ENCODE measurements at regions not wholly inside any gene's neighbourhood (a gene's known extent, or its start where the extent isn't known, plus 50 kb on each side); places are given as distances from the start of the nearest gene placed in this dataset.

DNA sequence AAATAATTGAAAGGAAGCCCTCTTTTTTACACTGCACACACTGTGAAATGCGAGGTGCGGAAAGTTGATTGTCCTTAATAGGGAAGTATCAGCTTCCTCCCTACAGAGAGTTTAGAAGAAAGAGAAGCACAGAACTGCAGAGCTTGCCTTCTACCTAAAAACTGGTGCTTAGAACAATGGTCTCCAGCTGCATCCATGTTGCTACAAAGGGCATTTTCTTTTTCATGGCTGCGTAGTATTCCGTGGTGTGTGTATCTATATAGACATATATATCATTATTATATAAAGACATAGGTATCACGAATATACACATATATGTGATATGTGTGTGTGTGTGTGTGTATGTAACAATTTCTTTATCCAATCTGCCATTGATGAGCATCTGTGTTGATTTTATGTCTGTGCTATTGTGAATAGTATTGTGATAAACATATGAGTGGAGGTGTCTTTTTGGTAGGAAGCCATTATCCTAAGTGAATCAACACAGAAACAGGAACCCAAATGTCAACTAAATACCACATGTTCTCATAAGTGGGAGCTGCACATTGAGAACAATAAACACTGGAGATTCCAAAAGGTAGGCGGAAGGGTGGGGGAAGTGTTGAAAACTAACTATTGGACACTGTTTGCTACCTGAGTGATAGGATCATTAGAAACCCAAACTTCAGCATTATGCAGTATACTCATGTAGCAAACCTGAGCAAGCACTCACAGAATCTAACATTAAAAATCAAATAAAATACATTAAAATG, 290.0 kb upstream of the RUNX1 start:
- Histone ChIP-seq H3K4me2 (ENCODE audit: low read depth, low read length, poor library complexity, severe bottlenecking) (no peak overlapping the region), H3K9me3 (ENCODE audit: insufficient read depth, low read depth, low read length) (no peaks in the 10 kb centered on the region), H3K27me3 (ENCODE audit: insufficient read depth, low read length, poor library complexity, severe bottlenecking) (no peaks in the 10 kb centered on the region), H3K4me1 (ENCODE audit: insufficient read depth, low read length, poor library complexity, severe bottlenecking) (no peaks in the 10 kb centered on the region), H3F3A (ENCODE audit: low read depth) (no peaks in the 10 kb centered on the region), H3K9ac (ENCODE audit: low read depth, low read length, poor library complexity, severe bottlenecking) (no peak overlapping the region), H4K20me1 (ENCODE audit: insufficient read depth, low read length, poor library complexity, severe bottlenecking) (no peaks in the 10 kb centered on the region), H2AFZ (ENCODE audit: low read length) (no peak overlapping the region), H3K36me3 (ENCODE audit: insufficient read depth, low read length) (no peaks in the 10 kb centered on the region), H3K79me2 (ENCODE audit: insufficient read depth, low read length) (no peaks in the 10 kb centered on the region), H3K4me3 (ENCODE audit: low read length, poor library complexity, severe bottlenecking) (no peak overlapping the region), H3K9me2 (replicated peaks; ENCODE audit: low read depth, low read length) (no peaks in the 10 kb centered on the region)
- TF ChIP-seq EZH2phosphoT487 (IDR thresholded peaks at IDR 0.05; ENCODE audit: borderline replicate concordance) (no peak), CTCF (conservative IDR thresholded peaks at IDR 0.05; ENCODE audit: low read length) (no peak)

GRCh38 chr21:35338281-35338680, 289.2 kb upstream of the RUNX1 start:
- Histone ChIP-seq H3K9me2 (replicated peaks; ENCODE audit: low read depth, low read length) (no peaks in the 10 kb centered on the region), H3K4me3 (ENCODE audit: low read length, poor library complexity, severe bottlenecking) (no peak overlapping the region), H3K4me1 (ENCODE audit: insufficient read depth, low read length, poor library complexity, severe bottlenecking) (no peaks in the 10 kb centered on the region), H4K20me1 (ENCODE audit: insufficient read depth, low read length, poor library complexity, severe bottlenecking) (no peaks in the 10 kb centered on the region), H3K27me3 (ENCODE audit: insufficient read depth, low read length, poor library complexity, severe bottlenecking) (no peaks in the 10 kb centered on the region), H2AFZ (ENCODE audit: low read length) (no peak overlapping the region), H3K79me2 (ENCODE audit: insufficient read depth, low read length) (no peaks in the 10 kb centered on the region), H3K9ac (ENCODE audit: low read depth, low read length, poor library complexity, severe bottlenecking) (no peak overlapping the region), H3K9me3 (ENCODE audit: insufficient read depth, low read depth, low read length) (no peaks in the 10 kb centered on the region), H3K4me2 (ENCODE audit: low read depth, low read length, poor library complexity, severe bottlenecking) (no peak overlapping the region), H3F3A (ENCODE audit: low read depth) (no peaks in the 10 kb centered on the region), H3K36me3 (ENCODE audit: insufficient read depth, low read length) (no peaks in the 10 kb centered on the region)
- TF ChIP-seq EZH2phosphoT487 (IDR thresholded peaks at IDR 0.05; ENCODE audit: borderline replicate concordance) = no peak
- TF ChIP-seq CTCF (conservative IDR thresholded peaks at IDR 0.05; ENCODE audit: low read length) = no peak

DNA sequence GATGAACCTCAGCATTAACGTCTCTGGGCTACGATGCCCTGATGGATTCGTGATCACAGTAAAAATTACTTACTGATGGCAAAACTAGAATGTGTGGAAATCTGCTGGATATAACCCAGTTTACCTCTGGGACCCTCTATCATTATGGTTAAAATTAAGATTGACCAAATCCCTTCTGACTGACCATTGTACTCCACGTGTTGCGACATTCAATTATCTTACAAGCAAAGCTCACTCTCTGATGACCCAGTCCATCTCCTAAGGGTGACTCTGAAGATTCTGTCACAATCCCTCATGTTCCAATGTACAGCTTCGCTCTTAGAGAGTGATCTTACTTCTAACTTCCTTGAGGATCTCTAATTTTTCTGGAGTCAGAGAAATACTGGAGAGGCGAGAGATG, 288.5 kb upstream of the RUNX1 start:
- Histone ChIP-seq H3K4me2 (ENCODE audit: low read depth, low read length, poor library complexity, severe bottlenecking) (no peak overlapping the region), H4K20me1 (ENCODE audit: insufficient read depth, low read length, poor library complexity, severe bottlenecking) (no peaks in the 10 kb centered on the region), H3F3A (ENCODE audit: low read depth) (no peaks in the 10 kb centered on the region), H3K36me3 (ENCODE audit: insufficient read depth, low read length) (no peaks in the 10 kb centered on the region), H3K9ac (ENCODE audit: low read depth, low read length, poor library complexity, severe bottlenecking) (no peak overlapping the region), H3K4me3 (ENCODE audit: low read length, poor library complexity, severe bottlenecking) (no peak overlapping the region), H3K4me1 (ENCODE audit: insufficient read depth, low read length, poor library complexity, severe bottlenecking) (no peaks in the 10 kb centered on the region), H3K9me3 (ENCODE audit: insufficient read depth, low read depth, low read length) (no peaks in the 10 kb centered on the region), H2AFZ (ENCODE audit: low read length) (no peak overlapping the region), H3K27me3 (ENCODE audit: insufficient read depth, low read length, poor library complexity, severe bottlenecking) (no peaks in the 10 kb centered on the region), H3K79me2 (ENCODE audit: insufficient read depth, low read length) (no peaks in the 10 kb centered on the region), H3K9me2 (replicated peaks; ENCODE audit: low read depth, low read length) (no peaks in the 10 kb centered on the region)
- no peak for TF ChIP-seq EZH2phosphoT487 (IDR thresholded peaks at IDR 0.05; ENCODE audit: borderline replicate concordance)
- no peak for TF ChIP-seq CTCF (conservative IDR thresholded peaks at IDR 0.05; ENCODE audit: low read length)
